GM19023 (cell line): ENCODE measurements at regions not wholly inside any gene's neighbourhood (a gene's known extent, or its start where the extent isn't known, plus 50 kb on each side); places are given as distances from the start of the nearest gene placed in this dataset.

Source experiments
- ATAC-seq: cut with Tn5 transposase; IDR thresholded peaks from one replicate; pipeline ENCODE4 v1.9.1; 2021; ENCODE audit warnings: mild to moderate bottlenecking, moderate library complexity; ENCODE audit not compliant: unreplicated experiment

DNA sequence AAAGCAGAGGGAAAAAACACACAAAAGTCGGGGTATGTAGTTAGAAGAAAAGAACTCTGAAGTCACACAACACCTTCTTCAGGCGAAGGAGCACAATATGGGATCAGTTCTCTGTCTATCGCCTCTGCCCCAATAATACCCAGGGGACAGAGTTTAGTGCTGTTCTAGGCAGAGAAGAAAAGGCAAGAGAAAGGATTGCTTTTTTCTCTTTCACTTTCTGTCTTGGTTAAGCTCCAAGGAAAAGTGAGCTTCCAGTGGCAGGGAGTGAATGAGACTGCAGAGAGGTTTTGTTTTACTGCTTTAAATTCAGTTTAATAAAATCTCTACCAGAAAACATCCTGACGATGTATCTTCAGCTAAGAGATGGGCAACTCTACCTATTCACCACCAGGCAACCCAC, 86.6 kb upstream of the STXBP5 start:
- ATAC-seq = no peak

DNA sequence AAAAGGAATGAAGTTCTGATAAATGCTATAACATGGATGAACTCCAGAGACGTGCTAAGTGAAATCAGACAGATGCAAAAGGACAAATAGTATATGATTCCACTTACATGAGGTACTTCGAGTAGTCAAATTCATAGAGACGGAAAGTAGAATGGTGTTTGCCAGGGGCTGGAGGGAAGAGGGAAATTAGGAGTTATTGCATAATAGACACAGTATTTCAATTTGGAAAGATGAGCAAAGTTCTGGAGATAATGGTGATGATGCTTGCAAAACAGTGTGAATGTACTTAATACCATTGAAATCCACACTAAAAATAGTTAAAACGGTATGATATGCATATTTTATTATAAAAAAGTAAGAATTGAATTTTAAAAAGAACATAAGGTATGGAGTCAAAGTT, 84.9 kb upstream of the STXBP5 start:
- no peak for ATAC-seq

DNA sequence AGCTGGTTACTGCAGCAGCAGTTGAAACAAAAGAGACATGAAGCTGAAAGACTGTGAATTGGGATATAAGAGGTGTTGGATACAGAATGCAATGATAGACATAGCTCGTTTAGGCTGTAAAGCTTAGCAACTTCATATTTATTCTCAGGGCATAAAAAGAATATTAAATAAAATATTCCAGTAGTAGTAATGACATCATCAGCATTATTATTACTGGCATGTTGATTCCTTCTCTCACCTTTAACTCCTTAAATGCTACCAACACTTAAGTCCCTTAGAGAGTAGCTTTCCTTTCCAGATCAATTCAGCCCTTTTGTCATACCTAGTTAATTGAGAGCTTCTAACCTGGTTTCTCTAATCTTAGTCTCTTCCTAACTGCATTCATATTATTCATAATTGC, 81.4 kb upstream of the STXBP5 start:
- no peak for ATAC-seq

DNA sequence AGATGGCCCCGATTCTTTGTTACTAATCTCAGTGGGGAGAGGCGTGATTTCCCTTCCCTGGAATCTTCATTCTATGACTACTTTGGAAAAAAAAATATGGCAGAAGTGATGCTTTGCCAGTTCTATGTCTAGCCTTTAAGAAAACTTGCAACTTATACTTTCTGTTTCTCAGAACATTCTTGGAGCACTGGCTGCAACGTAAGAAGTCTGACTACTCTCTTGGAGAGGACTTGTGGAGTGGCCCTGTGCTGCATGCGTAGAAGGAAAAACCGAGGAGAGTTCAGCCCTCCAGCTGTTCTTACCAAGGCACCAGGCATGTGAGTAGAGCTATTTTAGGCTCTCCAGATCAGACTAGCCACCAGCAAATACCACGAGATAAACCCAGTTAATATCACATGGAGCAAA, 77.6 kb upstream of the STXBP5 start:
- no peak for ATAC-seq

DNA sequence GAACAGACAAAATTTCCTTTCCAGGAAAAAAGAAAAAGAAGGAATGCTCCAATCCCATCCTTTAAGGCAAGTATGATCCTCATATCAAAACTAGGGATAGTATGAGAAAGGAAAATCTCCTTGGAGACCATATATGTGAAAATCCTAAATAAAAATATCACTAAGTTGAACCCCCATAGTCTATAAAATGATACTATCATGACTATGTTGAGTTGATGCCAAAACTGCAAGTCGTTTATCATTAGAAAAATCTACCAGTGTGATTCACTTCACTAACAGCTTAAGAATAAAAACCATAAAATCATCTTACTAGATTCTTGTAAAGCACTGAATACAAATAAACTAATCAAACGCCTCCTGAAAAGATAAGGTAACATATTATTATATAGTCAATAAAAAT, 76.6 kb upstream of the STXBP5 start:
- ATAC-seq = no peak

DNA sequence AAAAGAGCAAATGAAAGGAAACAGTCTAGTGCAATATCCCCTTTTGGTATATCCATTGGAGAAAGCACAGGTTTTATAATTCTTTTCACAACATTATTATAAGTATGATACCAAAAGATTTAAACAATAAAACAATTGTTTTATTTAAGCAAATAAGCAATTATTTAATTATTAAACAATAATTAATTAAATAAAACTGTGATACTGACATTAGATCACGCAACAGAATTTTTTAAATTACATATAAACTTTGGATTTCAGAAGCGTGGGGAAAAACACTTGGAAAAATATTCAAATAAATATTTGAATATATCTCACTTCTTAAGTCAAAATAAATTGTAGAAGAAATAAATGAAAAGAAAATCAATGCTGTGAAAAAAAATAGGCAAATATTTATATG, 76.2 kb upstream of the STXBP5 start:
- ATAC-seq = no peak

DNA sequence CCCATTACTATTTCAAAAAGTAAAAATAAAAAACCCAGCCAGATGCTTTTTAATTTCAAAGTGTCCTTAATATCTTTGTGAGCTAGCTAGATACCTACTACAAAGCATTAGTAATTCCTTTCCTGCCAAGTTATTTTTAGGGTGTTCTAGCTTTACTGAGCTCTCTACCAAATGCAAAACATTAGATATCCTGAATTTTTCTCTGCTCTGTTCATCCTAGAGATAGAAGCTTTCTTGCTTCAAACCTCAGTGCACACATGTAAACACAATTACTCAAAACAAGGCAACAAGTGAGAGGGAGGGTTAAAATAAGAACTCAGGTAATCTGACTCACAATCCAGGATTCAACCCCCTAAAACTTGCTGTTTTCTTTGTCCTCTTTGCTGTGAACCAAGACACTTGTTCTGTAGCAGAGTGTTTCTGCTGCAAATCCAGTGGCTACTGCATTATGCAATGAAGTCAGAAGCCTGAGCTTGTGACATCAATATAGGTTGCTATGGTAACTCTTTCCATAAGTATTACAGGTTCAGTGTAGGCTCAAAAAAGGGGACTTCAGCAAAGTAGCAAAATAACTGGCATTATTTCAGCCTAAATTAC, 72.6 kb upstream of the STXBP5 start:
- no peak for ATAC-seq

DNA sequence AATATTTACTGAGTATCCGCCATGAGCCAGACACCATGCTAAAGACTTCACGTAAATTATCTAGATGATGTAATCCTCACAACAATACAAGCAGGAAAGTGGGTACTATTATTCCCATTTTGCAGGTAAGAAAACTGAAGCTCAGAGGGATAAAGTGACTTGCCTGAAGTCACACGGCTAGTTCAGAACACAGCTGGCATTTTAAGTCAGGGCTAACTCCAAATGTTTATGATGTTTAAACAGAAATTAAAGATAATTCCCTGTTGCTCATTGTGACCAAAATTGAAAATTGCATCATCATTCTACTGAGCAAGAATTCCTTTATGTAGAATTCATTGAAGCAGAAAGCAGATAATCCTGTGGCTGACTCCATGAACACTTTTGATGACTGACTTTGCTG, 71.3 kb upstream of the STXBP5 start:
- no peak for ATAC-seq

DNA sequence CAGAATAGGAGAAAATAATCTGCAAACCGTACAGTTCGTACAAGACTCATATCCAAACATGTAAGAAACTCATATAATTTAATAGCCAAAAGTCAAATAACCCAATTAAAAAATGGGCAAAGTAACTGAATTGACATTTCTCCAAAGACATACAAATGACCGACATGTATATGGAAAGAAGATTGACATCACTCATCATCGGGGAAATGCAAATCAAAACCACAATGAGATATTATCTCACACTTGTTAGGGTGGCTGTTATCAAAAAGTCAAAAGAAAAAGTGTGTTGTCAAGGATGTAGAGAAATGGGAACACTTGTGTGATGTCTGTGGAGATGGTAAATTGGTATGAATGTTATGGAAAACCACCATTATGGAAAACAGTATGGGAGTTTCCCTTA, 70.5 kb upstream of the STXBP5 start:
- no peak for ATAC-seq

DNA sequence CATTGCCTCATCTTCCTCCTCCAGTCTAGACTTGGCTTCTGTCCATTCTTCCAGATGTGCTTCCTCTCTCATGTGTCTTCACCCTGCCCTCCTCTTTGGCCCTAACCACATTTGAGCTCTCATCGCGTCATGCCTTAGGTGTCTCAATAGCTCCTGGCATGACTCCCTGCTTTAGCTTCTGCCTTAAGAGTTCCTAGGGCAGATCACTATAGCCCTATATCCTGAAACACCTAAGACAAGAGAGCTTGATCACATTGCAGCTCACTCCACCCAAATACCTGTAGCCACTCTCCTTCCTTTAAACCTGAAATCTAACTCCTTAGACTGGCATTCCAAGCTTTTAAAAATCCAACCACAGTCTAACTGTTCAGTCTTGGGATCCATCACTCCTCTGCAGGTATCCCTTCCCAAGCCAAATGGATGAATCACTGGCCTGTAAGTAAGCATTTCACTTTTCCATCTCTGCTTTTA, 69.0 kb upstream of the STXBP5 start:
- no peak for ATAC-seq

DNA sequence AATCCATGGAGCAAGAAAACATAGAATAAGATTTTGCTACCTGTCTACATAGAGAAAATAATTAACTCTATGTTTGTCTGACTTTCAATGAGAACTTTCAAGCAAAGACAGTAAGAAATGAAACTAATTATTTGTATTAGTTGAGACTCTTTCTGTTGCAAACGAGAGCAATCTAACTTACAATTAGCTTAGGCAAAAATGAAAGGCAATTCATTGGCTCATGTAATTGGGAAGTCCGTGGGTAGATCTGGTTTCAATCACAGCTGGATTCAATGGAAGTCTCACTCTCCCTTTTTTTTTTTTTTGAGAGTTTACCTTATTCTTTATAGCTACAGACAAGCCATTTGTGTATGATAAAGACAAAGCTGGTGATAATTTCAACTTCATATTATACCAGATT, 68.2 kb upstream of the STXBP5 start:
- no peak for ATAC-seq

DNA sequence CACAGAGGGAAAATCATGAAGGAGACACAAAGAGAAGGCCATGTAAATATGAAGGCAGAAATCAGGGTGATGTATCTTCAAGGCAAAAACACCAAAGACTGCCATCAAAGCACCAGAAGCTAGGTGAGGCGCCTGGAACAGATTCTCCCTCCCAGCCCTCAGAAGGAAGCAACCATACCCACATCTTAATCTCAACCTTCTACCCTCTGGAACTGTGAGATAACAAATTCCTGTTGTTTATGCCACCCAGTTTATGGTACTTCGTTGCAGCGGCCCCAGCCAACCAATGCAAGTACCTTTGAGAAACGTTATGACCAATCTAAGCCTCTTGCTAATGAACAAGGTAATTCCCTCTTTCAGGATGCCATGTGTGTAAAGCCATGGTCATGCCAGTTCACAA, 66.2 kb upstream of the STXBP5 start:
- ATAC-seq = no peak

DNA sequence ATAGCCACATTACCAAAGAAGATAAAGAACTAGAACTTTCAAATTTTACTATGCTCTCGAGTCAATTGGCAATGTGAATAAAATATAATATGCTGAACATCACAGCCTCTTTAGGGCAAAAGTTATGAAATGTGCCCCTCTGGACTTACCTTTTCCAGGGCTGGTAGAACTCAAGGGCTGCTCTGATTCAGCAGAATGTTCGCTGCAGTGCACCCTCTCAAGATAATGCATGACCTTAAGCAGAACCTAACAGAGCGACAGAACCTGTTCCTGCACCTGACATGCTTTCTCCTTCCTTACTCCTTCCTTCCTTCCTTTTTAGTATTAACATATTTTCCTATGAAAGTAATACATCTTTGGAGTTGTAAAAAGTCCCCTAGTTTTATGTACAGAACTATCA, 65.4 kb upstream of the STXBP5 start:
- ATAC-seq = no peak

DNA sequence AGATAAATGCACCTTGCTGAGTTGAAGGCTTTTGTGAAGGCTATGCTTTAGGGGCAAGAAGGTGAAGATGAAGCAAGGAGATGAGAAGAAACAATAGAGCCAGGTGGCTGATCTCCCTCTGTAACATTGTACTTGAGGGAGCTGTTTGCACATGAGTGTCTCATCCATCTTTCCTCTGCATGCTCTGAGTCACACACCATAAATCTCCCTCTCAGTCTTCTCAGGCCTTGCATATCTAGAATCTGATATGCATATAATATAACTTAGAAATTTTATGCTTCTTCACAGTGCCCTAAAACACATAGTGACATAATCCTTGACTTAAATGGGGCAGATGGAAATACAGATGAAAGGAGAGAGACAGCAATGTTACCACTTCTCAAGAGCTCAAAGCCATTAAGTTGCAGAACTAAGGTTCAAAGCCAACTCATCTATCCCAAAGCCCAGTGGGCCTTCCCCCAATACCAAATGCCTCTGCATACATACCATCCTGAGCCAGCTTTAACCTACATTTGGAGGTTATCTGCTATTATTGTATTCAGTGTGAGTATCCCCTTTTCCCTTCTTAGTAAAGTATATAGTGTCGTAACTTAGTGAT, 62.4 kb upstream of the STXBP5 start:
- no peak for ATAC-seq

DNA sequence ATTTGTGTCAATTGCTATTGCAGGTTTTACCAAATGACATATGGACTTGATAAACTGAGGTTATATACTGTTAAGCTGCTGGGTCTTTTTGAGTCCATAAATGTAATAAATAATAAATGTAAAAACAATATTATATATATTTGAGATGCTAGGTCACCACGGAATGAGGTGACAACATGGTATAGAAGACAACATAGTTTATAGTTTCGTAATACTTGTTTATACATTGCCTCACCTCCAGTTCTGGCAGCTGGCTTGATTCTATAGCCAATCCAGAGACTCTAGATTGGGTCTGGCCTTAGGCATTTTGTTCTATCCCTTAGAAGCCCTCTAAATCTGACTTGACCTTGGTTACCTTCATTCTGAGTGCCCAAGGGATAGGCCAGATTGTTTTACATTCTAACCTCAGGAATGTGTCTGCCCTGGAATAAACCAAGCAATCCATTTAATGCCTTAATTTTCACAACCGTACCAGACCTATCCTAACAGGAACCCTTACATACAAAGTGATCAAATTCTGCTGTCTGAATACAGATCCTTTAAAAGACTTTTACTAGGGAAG, 61.5 kb upstream of the STXBP5 start:
- ATAC-seq = no peak

DNA sequence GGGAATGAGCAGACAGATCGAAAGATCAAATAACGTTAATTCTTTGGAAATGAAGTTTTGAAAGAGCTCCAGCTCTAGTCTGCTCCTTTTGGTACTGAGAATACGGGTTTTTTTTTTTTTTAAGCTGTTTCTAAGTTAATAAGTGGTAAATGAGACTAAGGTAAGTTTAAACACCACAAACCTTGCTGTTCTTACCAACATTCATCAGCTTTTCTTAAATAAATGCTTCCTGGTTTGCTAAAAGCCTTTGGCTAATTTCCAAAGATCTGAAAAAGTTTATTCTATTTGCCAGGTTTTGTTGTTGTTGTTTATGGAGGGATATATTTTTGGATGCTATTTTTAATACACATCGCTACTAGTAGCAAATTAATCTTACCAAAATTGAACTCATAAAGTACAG, 55.1 kb upstream of the STXBP5 start:
- no peak for ATAC-seq

DNA sequence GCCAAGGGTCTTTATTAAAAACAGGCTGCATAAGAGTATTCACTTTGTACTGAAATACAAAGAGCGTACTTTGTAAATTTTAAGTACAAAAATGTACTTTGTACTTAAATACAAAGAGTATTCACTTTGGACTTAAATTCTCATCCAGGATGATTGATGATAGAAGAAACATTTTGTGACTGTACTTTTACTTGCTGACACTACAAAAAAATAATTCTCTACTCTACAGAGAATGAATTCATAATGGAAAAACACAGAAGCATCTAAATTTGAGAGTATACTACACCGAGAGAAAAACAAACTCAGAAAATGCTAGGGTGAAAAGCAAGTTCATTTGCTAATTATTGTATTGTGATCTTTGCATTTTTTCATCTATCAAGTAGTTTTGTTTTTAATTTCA, 54.4 kb upstream of the STXBP5 start:
- no peak for ATAC-seq

DNA sequence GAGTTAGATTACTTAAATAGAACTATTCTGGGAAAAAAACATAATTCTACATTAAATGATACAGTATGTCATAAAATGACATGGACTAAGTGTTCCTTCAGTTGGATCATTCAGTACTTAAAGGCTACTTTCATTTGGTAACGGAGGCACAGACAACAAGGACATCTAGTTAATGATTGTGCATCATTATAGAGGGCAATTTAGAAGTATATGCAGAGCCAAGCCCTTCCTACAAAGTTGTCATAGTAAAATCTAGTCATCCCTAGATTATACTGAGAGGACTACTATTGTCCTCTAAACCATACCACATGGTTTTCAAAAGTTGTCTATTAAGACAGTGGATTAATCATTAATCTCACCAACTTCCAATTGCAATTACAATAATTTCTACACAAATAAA, 53.9 kb upstream of the STXBP5 start:
- no peak for ATAC-seq
